Fibroblast of the aortic adventitia (primary cell): ENCODE measurements at regions not wholly inside any gene's neighbourhood (a gene's known extent, or its start where the extent isn't known, plus 50 kb on each side); places are given as distances from the start of the nearest gene placed in this dataset.

Source experiments
- DNase-seq: peaks from one replicate; pipeline ENCODE4 v3.0.0-alpha.2; 2010; ENCODE audit warnings: low read depth
- H3K4me3 ChIP-seq: 2 replicates; pipeline ENCODE4 v1.5.1; 2011; ENCODE audit warnings: low read depth, mild to moderate bottlenecking, control low read depth, low read length, moderate library complexity
- CTCF ChIP-seq: IDR thresholded peaks from 2 replicates; pipeline ENCODE4 v1.5.1; 2011; ENCODE audit warnings: mild to moderate bottlenecking, low read length, control low read depth, inconsistent platforms; ENCODE audit not compliant: insufficient read depth

- H3K4me3 ChIP-seq, result no peak overlapping the region
- DNase-seq, result no peak
- no peak for TF ChIP-seq CTCF
These were observed 590.4 kb downstream of the BRD1 start for GRCh38 chr22:49237279-49237678.

- TF ChIP-seq CTCF, result no peak
- no peak overlapping the region for H3K4me3 ChIP-seq
- DNase-seq, result no peak
These were observed 591.1 kb downstream of the BRD1 start for GRCh38 chr22:49236541-49237075.

- TF ChIP-seq CTCF, result no peak
- DNase-seq, result no peak
These were observed 592.0 kb downstream of the BRD1 start for GRCh38 chr22:49235463-49236300.

GRCh38 chr22:49234459-49234858, 593.2 kb downstream of the BRD1 start:
- H3K4me3 ChIP-seq, result no peak overlapping the region
- TF ChIP-seq CTCF, result no peak
- no peak for DNase-seq

More at GRCh38 chr22:49235463-49236300, 592.0 kb downstream of the BRD1 start:
- no peak overlapping the region for H3K4me3 ChIP-seq

- TF ChIP-seq CTCF, result no peak
- no peak overlapping the region for H3K4me3 ChIP-seq
- DNase-seq, result no peak
These were observed 594.1 kb downstream of the BRD1 start for GRCh38 chr22:49233507-49234100.

- DNase-seq, result no peak
- no peak for TF ChIP-seq CTCF
- H3K4me3 ChIP-seq, result no peak overlapping the region
These were observed 595.2 kb downstream of the BRD1 start for GRCh38 chr22:49232319-49233067.
